Gastroesophageal sphincter (tissue), 4 donors: ENCODE measurements at regions not wholly inside any gene's neighbourhood (a gene's known extent, or its start where the extent isn't known, plus 50 kb on each side); places are given as distances from the start of the nearest gene placed in this dataset.
"Not testable (repeated sequence)": the region's sequence is repeated elsewhere in the genome, so short reads cannot be mapped to it uniquely, and the experiment has no call there.

Experiments
- ATAC-seq: fragments of 150-250 bp; one replicate; pipeline ENCODE4 v1.9.1; 2016; ENCODE audit warnings: mild to moderate bottlenecking, moderate library complexity
- H3K27ac ChIP-seq, 4 donors: fragments of 200-600 bp; sonication (generic) in 3 of 4; 1 replicate in 3 of 4; 2 replicates in 1 of 4; pipeline ENCODE4 v1.5.1; 2016 to 2019
- H3K27me3 ChIP-seq: fragments of 200-600 bp; sonication (generic); one replicate; pipeline ENCODE4 v1.5.1; 2019
- H3K36me3 ChIP-seq, 2 donors: fragments of 200-600 bp; sonication (generic); one replicate each; pipeline ENCODE4 v1.5.1; 2019; ENCODE audit warnings: control low read depth in 1 of 2
- H3K4me1 ChIP-seq, 3 donors: fragments of 200-600 bp; sonication (generic); 1 replicate in 2 of 3; 2 replicates in 1 of 3; pipeline ENCODE4 v1.5.1; 2016 to 2019; ENCODE audit warnings: control low read depth in 2 of 3
- H3K4me3 ChIP-seq, 2 donors: fragments of 200-600 bp; sonication (generic); one replicate each; pipeline ENCODE4 v1.5.1; 2019; ENCODE audit warnings: mild to moderate bottlenecking in 1 of 2, moderate library complexity in 1 of 2
- H3K9me3 ChIP-seq, 3 donors: fragments of 200-600 bp; sonication (generic); one replicate each; pipeline ENCODE4 v1.5.1; 2017 to 2019; ENCODE audit warnings: control low read depth in 2 of 3
- CTCF ChIP-seq, 4 experiments: fragments of 200-600 bp in 2 of 4; fragments of 450-650 bp in 2 of 4; sonication (generic) in 1 of 4; IDR thresholded peaks; one replicate each; pipeline ENCODE4 v1.5.1; 2017 to 2019; ENCODE audit warnings: antibody characterized with exemption in 4 of 4, mild to moderate bottlenecking in 2 of 4, moderate library complexity in 2 of 4
- EP300 ChIP-seq: sonication (generic); formaldehyde crosslinking; IDR thresholded peaks from one replicate; pipeline ENCODE4 v1.6.1; 2017; ENCODE audit warnings: antibody characterized with exemption, mild to moderate bottlenecking
- POLR2A ChIP-seq, 2 donors: fragments of 450-650 bp; IDR thresholded peaks; one replicate each; pipeline ENCODE4 v1.6.1; 2017; ENCODE audit warnings: antibody characterized with exemption in 2 of 2, mild to moderate bottlenecking in 2 of 2, moderate library complexity in 1 of 2
- POLR2AphosphoS5 ChIP-seq: sonication (generic); formaldehyde crosslinking; IDR thresholded peaks from one replicate; pipeline ENCODE4 v1.6.1; 2017; ENCODE audit warnings: antibody characterized with exemption
- WGBS, 2 donors: methylation state at CpG; one replicate each; pipeline ENCODE4 v1.1.5; 2018; ENCODE audit warnings: low coverage in 1 of 2; 5-methylcytosine and 5-hydroxymethylcytosine counted together

GRCh38 chr2:8612734-8613179 lies 69.1 kb upstream of the ID2 start:
- 92 to 100% methylated on average over 2 to 4 of the region's 7 CpGs for WGBS, 2 donors
- no peak for ATAC-seq
- TF ChIP-seq EP300 (no peak), POLR2A (IDR thresholded peaks at IDR 0.05) (no peak), CTCF (IDR thresholded peaks at IDR 0.05) (no peak), POLR2AphosphoS5 (no peak)
- Histone ChIP-seq H3K27ac (no peak overlapping the region), H3K36me3 (no peaks in the 10 kb centered on the region), H3K4me1 (no peaks in the 10 kb centered on the region), H3K27me3 (no peaks in the 10 kb centered on the region), H3K4me3 (no peak overlapping the region), H3K9me3 (no peaks in the 10 kb centered on the region)

- H3K4me3 ChIP-seq, ATAC-seq, H3K27ac ChIP-seq, H3K9me3 ChIP-seq, H3K4me1 ChIP-seq, H3K27me3 ChIP-seq, H3K36me3 ChIP-seq: not testable (repeated sequence)
- WGBS, 2 donors, result 93 to 100% methylated on average over 1 to 6 of the region's 8 CpGs
Measured at GRCh38 chr2:8613207-8613999, 68.5 kb upstream of the ID2 start.

GRCh38 chr2:8614646-8615045 lies 67.2 kb upstream of the ID2 start:
- H3K27ac ChIP-seq, result no peak overlapping the region
- H3K4me1 ChIP-seq, result no peaks in the 10 kb centered on the region
- TF ChIP-seq POLR2AphosphoS5 (no peak), CTCF (IDR thresholded peaks at IDR 0.05) (no peak), POLR2A (IDR thresholded peaks at IDR 0.05) (no peak), EP300 (no peak)
- H3K27me3 ChIP-seq, result no peaks in the 10 kb centered on the region
- no peaks in the 10 kb centered on the region for H3K36me3 ChIP-seq
- no peaks in the 10 kb centered on the region for H3K9me3 ChIP-seq
- no peak for ATAC-seq
- WGBS, 2 donors, result 0 to 33% methylated on average over 1 of the region's 4 CpGs
- no peak overlapping the region for H3K4me3 ChIP-seq

GRCh38 chr2:8615252-8615575 lies 66.6 kb upstream of the ID2 start:
- TF ChIP-seq POLR2AphosphoS5 (no peak), CTCF (IDR thresholded peaks at IDR 0.05) (no peak), POLR2A (IDR thresholded peaks at IDR 0.05) (no peak), EP300 (no peak)
- no peak overlapping the region for H3K27ac ChIP-seq
- no peak overlapping the region for H3K4me3 ChIP-seq
- ATAC-seq, result no peak
- H3K27me3 ChIP-seq, result no peaks in the 10 kb centered on the region
- H3K9me3 ChIP-seq, result no peaks in the 10 kb centered on the region
- WGBS, 2 donors, result 91 to 93% methylated on average over 3 to 6 of the region's 6 CpGs
- no peaks in the 10 kb centered on the region for H3K36me3 ChIP-seq
- H3K4me1 ChIP-seq, result no peaks in the 10 kb centered on the region

- Histone ChIP-seq H3K9me3 (no peaks in the 10 kb centered on the region), H3K4me3 (no peak overlapping the region), H3K27ac (no peak overlapping the region), H3K27me3 (no peaks in the 10 kb centered on the region), H3K4me1 (no peaks in the 10 kb centered on the region), H3K36me3 (no peaks in the 10 kb centered on the region)
- WGBS, 2 donors, result 74% methylated on average over 7 of the region's 14 CpGs; no CpG with 5 or more reads in 1 of the 2 donors
- ATAC-seq, result no peak
- no peak for TF ChIP-seq EP300
- TF ChIP-seq POLR2A (IDR thresholded peaks at IDR 0.05), result no peak
Measured at GRCh38 chr2:8615576-8616281, 66.1 kb upstream of the ID2 start.

GRCh38 chr2:8617048-8617447 lies 64.8 kb upstream of the ID2 start:
- Histone ChIP-seq H3K9me3 (no peaks in the 10 kb centered on the region), H3K27ac (no peak overlapping the region), H3K36me3 (no peaks in the 10 kb centered on the region), H3K27me3 (no peaks in the 10 kb centered on the region), H3K4me3 (no peak overlapping the region), H3K4me1 (no peaks in the 10 kb centered on the region)
- no peak for ATAC-seq
- 90 to 100% methylated on average over 3 to 11 of the region's 12 CpGs for WGBS, 2 donors
- TF ChIP-seq POLR2AphosphoS5 (no peak), POLR2A (IDR thresholded peaks at IDR 0.05) (no peak), CTCF (IDR thresholded peaks at IDR 0.05) (no peak), EP300 (no peak)
